ENCODE measurements at regions not wholly inside any gene's neighbourhood (a gene's known extent, or its start where the extent isn't known, plus 50 kb on each side); places are given as distances from the start of the nearest gene placed in this dataset.

DNA sequence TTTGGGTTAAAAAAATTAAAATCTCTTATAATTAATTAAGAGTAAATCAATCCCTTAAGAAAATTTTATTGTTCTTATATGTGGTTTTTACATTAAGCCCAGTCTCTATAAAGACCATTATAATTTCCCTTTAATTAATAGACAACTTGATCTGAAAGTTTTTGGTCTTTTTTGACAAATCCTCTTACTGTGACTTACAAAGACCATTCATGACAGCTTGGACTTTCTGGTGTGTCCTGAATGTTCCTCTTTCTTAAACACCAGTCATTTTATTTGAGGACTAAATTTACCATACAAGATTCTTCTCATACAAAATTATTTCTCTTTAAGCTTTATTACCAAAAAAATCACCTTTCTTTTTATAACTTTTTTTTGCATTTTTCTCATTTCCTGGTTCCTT lies 368.3 kb downstream of the ADGRD1 start:
- TF ChIP-seq, protein P1, sequence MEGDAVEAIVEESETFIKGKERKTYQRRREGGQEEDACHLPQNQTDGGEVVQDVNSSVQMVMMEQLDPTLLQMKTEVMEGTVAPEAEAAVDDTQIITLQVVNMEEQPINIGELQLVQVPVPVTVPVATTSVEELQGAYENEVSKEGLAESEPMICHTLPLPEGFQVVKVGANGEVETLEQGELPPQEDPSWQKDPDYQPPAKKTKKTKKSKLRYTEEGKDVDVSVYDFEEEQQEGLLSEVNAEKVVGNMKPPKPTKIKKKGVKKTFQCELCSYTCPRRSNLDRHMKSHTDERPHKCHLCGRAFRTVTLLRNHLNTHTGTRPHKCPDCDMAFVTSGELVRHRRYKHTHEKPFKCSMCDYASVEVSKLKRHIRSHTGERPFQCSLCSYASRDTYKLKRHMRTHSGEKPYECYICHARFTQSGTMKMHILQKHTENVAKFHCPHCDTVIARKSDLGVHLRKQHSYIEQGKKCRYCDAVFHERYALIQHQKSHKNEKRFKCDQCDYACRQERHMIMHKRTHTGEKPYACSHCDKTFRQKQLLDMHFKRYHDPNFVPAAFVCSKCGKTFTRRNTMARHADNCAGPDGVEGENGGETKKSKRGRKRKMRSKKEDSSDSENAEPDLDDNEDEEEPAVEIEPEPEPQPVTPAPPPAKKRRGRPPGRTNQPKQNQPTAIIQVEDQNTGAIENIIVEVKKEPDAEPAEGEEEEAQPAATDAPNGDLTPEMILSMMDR (IDR thresholded peaks at IDR 0.05) = no peak
- no peak for TF ChIP-seq EZH2 (IDR thresholded peaks at IDR 0.05)
